Progenitor cell of endocrine pancreas (in vitro differentiated cells): ENCODE measurements at regions not wholly inside any gene's neighbourhood (a gene's known extent, or its start where the extent isn't known, plus 50 kb on each side); places are given as distances from the start of the nearest gene placed in this dataset.

ENCODE experiments used
- DNase-seq: peaks from one replicate; pipeline ENCODE4 v3.0.0; 2021; ENCODE audit warnings: low spot score; ENCODE audit not compliant: unreplicated experiment
- H3K27ac Mint-ChIP-seq: 2 replicates; pipeline ENCODE4 v1.8.0; 2021; ENCODE audit warnings: mild to moderate bottlenecking, moderate library complexity, mixed read lengths
- H3K27me3 Mint-ChIP-seq: 2 replicates; pipeline ENCODE4 v1.8.0; 2021; ENCODE audit warnings: mixed read lengths
- H3K36me3 Mint-ChIP-seq: 2 replicates; pipeline ENCODE4 v1.8.0; 2022; ENCODE audit warnings: mixed read lengths; ENCODE audit not compliant: insufficient read depth
- H3K4me1 Mint-ChIP-seq: 2 replicates; pipeline ENCODE4 v1.8.0; 2021; ENCODE audit warnings: low read depth, mixed read lengths
- H3K4me3 Mint-ChIP-seq: 2 replicates; pipeline ENCODE4 v1.8.0; 2021; ENCODE audit warnings: low read depth, mild to moderate bottlenecking, moderate library complexity, mixed read lengths
- H3K9me3 Mint-ChIP-seq: 2 replicates; pipeline ENCODE4 v1.8.0; 2021; ENCODE audit warnings: low read depth, mixed read lengths
- TF ChIP-seq, protein P1 (sequence below): fragments of 200-600 bp; sonication (generic); IDR thresholded peaks from one replicate; pipeline ENCODE4 v1.5.0; 2021; ENCODE audit warnings: antibody characterized with exemption, mild to moderate bottlenecking; ENCODE audit not compliant: unreplicated experiment

DNA sequence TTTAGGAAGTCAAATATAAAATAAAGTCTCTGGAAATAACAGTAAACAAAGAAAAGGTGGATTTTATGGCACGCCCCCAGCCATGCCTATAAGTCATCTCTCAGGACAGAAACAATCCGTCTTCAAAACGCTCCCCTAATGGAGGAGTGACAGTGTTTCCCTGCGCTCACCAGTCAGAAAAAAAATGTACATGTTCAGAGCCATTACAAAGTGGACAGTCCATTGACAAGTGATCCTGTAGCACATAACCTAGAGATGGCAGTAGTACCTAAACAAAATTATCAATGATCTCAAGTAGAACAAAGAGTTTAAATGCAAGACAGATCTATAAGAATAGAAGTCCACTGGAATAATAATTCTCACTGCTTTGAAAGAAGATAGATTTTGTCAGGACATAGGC, 891.7 kb upstream of the MIR17HG start:
- H3K4me3 Mint-ChIP-seq: no peak overlapping the region
- no peaks in the 10 kb centered on the region for H3K27me3 Mint-ChIP-seq
- H3K9me3 Mint-ChIP-seq: no peaks in the 10 kb centered on the region
- H3K36me3 Mint-ChIP-seq: no peaks in the 10 kb centered on the region
- H3K4me1 Mint-ChIP-seq: no peaks in the 10 kb centered on the region
- DNase-seq: no peak
- peak overlapping the region; percentile 6 for H3K27ac Mint-ChIP-seq
- TF ChIP-seq, protein P1, sequence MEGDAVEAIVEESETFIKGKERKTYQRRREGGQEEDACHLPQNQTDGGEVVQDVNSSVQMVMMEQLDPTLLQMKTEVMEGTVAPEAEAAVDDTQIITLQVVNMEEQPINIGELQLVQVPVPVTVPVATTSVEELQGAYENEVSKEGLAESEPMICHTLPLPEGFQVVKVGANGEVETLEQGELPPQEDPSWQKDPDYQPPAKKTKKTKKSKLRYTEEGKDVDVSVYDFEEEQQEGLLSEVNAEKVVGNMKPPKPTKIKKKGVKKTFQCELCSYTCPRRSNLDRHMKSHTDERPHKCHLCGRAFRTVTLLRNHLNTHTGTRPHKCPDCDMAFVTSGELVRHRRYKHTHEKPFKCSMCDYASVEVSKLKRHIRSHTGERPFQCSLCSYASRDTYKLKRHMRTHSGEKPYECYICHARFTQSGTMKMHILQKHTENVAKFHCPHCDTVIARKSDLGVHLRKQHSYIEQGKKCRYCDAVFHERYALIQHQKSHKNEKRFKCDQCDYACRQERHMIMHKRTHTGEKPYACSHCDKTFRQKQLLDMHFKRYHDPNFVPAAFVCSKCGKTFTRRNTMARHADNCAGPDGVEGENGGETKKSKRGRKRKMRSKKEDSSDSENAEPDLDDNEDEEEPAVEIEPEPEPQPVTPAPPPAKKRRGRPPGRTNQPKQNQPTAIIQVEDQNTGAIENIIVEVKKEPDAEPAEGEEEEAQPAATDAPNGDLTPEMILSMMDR: no peak

DNA sequence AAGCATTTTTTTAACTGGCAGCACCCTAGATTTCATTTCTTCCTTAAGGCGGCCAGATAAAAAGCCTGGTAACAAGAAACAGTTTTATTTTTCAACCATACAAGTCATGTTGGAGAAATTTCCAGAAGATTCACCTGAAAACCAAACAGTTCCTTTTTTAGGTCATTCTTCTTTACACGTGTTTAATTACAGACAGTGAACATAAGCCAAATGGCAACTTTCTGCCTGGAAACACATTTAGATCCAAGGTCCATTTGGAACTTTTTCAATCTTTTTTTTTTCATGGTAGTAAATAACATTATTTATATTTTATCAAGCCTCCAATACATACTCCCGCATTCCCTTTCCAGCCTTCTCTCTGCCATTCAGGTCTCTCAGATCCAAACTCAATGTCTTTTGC, 886.1 kb upstream of the MIR17HG start:
- H3K4me1 Mint-ChIP-seq: no peaks in the 10 kb centered on the region
- no peaks in the 10 kb centered on the region for H3K9me3 Mint-ChIP-seq
- TF ChIP-seq, protein P1: no peak
- DNase-seq: no peak
- H3K4me3 Mint-ChIP-seq: no peak overlapping the region
- no peak overlapping the region for H3K27ac Mint-ChIP-seq
- no peaks in the 10 kb centered on the region for H3K36me3 Mint-ChIP-seq
- no peaks in the 10 kb centered on the region for H3K27me3 Mint-ChIP-seq

DNA sequence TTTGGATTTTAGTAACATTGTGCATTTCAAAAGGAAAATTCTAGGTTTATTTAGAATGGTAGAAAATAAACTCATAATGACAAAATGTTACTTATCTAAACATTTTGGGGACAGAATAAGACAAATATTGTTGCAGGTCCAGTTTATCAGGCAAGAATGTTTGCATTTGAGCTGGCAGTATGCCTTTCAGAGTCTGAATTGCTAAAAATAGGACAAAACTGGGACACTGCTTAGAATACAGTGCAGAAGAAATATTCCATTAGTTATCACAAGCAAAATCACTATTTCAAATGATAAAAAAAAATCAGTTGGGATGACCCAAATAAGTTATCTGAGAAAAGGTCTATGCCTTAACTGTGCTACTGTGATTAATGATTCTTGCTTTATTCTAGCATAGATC, 870.3 kb upstream of the MIR17HG start:
- no peak for DNase-seq
- H3K9me3 Mint-ChIP-seq: peaks cover 9% of the 10 kb centered on the region
- H3K4me3 Mint-ChIP-seq: no peak overlapping the region
- H3K27ac Mint-ChIP-seq: no peak overlapping the region
- H3K36me3 Mint-ChIP-seq: peaks cover 1% of the 10 kb centered on the region
- peaks cover 11% of the 10 kb centered on the region for H3K4me1 Mint-ChIP-seq
- H3K27me3 Mint-ChIP-seq: no peaks in the 10 kb centered on the region
- TF ChIP-seq, protein P1: no peak

DNA sequence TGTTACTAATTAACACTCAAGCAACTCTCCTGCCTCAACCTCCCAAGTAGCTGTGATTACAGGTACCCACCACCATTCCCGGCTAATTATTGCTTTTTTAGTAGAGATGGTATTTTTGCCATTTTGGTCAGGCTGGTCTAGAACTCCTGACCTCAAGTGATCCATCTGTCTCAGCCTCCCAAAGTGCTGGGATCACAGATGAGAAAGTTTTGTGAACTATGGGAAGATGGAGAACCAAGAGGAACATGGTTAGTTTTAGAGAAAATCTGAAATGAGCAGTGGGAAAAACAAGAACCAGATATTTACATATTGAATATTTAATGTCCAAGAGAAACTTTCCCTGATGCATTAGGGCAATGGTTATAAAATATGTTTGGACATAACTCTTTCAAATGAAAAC, 863.6 kb upstream of the MIR17HG start:
- H3K27ac Mint-ChIP-seq: no peak overlapping the region
- peaks cover 2% of the 10 kb centered on the region for H3K36me3 Mint-ChIP-seq
- H3K27me3 Mint-ChIP-seq: no peaks in the 10 kb centered on the region
- peaks cover 14% of the 10 kb centered on the region for H3K9me3 Mint-ChIP-seq
- DNase-seq: no peak
- H3K4me3 Mint-ChIP-seq: no peak overlapping the region
- H3K4me1 Mint-ChIP-seq: peaks cover 11% of the 10 kb centered on the region
- TF ChIP-seq, protein P1: no peak

DNA sequence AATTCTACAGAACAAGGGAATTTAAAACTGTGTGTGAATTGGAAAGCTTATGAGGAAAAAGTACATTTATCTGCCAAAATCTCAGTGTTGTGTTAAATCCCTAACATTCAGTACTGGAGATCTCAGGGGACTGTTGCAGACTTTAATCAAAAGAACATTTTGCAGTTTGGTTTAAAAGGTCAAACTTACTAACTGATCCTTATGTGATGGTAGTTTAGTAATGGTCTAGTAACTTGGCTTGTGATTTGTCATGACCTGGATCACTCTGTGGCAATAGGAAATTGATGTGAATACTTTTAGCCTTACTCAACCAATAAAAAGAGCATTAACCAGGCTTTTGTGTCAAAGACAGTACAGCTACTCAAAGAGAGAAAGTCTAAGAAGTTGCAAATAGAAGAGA, 862.1 kb upstream of the MIR17HG start:
- no peak for DNase-seq
- Mint-ChIP-seq H3K4me1 (peaks cover 11% of the 10 kb centered on the region), H3K27me3 (no peaks in the 10 kb centered on the region), H3K4me3 (no peak overlapping the region), H3K36me3 (peaks cover 2% of the 10 kb centered on the region), H3K9me3 (peaks cover 14% of the 10 kb centered on the region), H3K27ac (peak overlapping the region; percentile 68)
- TF ChIP-seq, protein P1: no peak

DNA sequence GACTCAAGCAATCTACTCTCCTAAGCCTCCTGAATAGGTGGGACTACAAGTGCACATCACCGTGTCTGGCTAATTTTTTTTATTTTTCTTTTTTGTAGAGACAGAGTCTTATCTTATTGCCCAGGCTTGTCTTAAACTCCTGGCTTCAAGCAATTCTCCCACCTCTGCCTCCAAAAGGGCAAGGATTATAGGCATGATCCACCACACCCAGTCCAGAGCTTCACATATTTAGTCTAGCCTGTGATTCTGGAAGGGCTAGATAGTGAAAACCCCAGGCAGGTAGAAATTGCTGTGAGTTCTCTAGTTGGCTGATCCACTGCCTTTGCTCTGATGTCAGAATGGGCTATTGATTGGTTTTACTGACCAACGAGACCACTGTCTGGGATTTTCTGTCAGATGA, 854.6 kb upstream of the MIR17HG start:
- Mint-ChIP-seq H3K4me1 (no peaks in the 10 kb centered on the region), H3K27ac (no peak overlapping the region), H3K9me3 (peaks cover 16% of the 10 kb centered on the region), H3K36me3 (peaks cover 5% of the 10 kb centered on the region), H3K4me3 (no peak overlapping the region), H3K27me3 (no peaks in the 10 kb centered on the region)
- TF ChIP-seq, protein P1: no peak
- no peak for DNase-seq
